Right renal pelvis (tissue), 4 donors: ENCODE measurements at regions not wholly inside any gene's neighbourhood (a gene's known extent, or its start where the extent isn't known, plus 50 kb on each side); places are given as distances from the start of the nearest gene placed in this dataset.

Experiments
- DNase-seq, 4 donors: peaks; one replicate each; pipeline ENCODE4 v3.0.0-alpha.2; 2013; ENCODE audit warnings: low read depth in 4 of 4, low spot score in 3 of 4, missing footprints in 1 of 4

- DNase-seq = no peak
Observed at GRCh38 chr1:222306011-222306410, 241.9 kb downstream of the HHIPL2 start.

GRCh38 chr1:222301652-222302051 lies 246.3 kb downstream of the HHIPL2 start:
- DNase-seq = no peak

DNA sequence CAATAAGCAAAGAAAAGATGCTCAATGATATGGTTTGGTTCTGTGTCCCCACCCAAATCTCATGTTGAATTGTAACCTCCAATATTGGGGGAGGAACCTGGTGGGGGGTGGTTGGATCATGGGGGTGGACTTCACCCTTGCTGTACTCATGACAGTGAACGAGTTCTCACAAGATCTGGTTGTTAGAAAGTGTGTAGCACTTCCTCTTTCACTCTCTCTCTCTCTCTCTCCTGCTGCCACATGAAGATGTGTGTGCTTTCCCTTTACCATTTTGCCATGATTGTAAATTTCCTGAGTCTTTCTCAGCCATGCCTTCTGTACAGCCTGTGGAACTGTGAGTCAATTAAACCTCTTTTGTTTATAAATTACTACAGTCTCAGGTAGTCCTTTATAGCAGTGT lies 248.4 kb downstream of the HHIPL2 start:
- no peak for DNase-seq

- DNase-seq = no peak
Observed at GRCh38 chr1:222290866-222291265, 257.0 kb downstream of the HHIPL2 start.

GRCh38 chr1:222288053-222288452 lies 259.9 kb downstream of the HHIPL2 start:
- no peak for DNase-seq

GRCh38 chr1:222286011-222286410 lies 261.9 kb downstream of the HHIPL2 start:
- DNase-seq = no peak

GRCh38 chr1:222285526-222285925 lies 262.4 kb downstream of the HHIPL2 start:
- DNase-seq = no peak

DNA sequence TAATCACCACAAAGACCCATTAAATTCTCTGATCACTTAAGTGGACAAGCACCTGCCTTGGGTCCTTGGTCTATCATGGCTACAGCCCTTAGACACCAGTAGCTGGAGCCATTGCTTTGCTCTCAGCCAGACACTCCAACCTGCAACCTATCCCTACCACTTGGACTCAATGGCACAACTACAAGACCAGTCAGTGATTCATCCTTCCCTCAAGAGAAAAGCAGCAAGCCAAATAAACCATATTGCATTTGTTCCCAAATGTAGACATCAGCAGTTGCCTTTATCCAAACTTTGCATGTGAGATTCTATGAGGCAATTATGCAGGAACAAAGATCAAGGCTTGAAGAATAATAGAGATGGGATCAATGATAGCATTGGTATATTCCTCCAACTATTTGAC lies 263.4 kb downstream of the HHIPL2 start:
- no peak for DNase-seq

GRCh38 chr1:222283147-222283768 lies 264.6 kb downstream of the HHIPL2 start:
- no peak for DNase-seq

GRCh38 chr1:222279591-222279990 lies 268.3 kb downstream of the HHIPL2 start:
- DNase-seq = no peak

- no peak for DNase-seq
Observed at GRCh38 chr1:222278501-222278900, 269.4 kb downstream of the HHIPL2 start.

- no peak for DNase-seq
Observed at GRCh38 chr1:222275729-222276465, 272.0 kb downstream of the HHIPL2 start.

DNA sequence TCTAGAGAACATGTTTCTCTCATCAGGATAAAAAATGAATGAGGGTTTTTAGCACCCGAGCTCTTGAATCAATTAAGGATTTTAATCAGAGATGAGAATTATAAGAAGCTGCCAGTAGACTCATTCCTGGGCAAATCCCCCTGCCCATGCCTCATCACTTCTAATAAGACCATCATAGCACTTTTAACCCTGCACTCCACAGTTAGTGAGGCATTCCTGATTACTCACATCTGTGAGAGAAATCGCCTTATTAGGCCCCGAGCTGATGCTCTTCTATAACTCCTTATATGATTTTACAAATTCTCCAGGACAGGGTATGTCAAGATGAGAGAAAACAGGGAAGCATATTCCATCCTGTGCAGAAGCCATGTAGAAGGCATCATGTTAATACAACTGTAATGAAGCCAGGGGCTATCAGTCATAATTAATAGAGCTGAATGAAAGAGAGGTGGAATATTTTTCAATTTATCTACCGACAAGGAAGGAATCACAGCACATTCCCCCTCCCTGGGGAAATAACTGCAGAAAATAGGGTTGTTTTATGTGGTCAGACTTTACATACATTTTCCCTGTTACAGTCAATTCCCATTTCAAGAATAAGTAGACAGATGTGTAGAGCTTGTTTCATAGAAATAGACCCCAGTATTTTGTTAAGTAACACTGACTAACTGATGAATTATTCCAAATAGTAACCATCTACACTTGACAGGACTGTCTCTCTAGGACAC lies 272.7 kb downstream of the HHIPL2 start:
- no peak for DNase-seq

DNA sequence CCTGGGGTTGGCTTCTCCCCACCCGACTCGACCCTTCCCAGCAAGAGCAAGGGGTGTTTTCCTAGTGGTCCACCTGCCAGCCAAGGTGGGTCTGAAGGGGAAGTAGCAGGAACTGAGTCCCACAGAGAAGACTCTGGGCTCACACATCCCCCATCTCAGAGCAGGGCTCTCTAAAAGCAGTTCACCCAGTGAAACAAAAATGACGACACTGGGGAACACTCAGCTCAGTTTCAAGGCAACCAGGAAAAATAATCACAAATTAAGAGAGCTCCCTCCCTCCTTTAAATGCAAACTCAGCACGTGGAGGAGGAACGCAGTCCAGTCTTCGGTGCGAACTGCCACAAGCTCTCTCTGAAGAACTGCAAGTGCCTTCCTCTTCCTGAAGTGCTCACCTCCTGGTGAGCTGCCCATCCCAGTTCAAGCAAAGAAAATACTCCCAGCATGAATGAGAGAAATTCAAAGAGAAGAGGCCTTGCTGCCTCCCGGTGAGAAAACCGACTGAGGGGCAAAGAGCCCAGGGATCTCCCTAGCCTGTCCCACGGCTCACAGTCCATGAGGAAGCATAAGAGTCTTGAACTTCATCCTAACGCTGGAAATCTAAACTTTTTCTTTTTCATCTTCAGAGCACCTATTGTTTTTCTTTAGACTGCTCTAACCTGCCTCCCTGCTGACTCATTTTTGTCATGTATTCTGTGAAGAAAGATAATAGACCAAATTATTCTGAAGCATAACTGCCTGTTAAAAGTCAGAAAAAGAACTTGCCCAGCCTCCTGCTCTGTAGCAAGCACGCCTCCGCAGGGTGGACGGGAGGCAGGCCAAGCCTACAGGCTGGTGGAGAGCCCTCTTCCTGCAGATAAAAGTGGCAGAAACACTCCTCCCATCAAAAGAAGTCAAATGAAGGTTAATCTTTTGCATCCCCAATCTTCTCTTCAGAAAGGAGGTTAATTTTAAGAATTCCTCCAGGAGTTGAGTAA lies 281.4 kb downstream of the HHIPL2 start:
- no peak for DNase-seq

DNA sequence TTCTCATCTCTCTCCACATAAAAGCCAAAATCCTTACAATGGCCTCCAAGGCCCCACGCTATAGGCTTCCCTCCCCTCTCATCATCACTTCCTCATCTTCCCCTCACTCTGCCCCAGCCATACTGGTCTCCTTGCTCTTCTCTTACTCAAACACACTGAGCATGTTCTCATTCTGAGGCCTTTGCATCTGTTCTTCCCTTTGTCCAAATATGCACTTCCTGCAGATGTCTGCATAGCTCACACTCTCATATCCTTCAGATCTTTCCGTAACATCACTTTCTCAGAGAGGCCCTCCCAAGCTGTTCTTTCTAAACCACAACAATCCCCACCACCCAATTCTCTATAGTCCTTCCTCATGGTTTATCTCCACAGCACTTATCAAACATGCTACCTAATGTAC lies 284.1 kb downstream of the HHIPL2 start:
- DNase-seq = no peak

DNA sequence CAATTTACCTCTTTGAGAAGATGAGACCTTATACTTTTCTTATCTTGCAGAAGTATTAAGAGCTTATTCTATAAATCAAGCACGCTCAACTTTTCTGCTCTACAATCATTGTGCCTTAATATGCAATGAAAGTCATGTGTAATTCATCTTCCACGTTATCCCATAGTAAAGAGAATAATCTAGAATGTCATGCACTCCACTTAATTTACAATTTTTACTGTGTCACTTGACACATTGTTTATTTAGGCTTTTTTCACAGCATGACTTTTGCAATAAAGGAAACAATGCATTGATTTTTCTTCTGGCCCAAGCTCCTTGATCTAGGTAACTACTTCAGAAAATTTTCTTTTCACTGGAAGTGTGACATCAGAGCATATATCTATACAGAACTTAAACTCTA lies 290.9 kb downstream of the HHIPL2 start:
- no peak for DNase-seq

DNA sequence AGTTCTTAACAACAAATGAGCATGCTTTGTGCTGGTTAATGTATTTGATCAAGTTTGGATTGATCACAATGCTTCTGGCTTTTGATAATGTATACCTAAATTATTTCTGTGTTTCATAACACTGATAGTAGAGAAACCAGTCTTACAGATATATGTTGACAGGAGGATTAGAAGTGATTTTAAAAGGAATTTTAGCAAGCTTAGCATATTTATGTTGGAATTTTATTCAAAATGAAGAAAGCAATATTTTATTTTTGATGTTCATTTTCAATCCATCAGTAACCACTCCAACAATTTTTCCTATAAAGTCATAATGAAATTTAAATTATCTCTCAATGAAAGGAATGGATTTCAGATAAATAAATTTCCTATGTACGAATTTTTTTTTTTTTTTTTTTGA lies 291.8 kb downstream of the HHIPL2 start:
- no peak for DNase-seq

GRCh38 chr1:222252788-222253187 lies 295.1 kb downstream of the HHIPL2 start:
- no peak for DNase-seq

DNA sequence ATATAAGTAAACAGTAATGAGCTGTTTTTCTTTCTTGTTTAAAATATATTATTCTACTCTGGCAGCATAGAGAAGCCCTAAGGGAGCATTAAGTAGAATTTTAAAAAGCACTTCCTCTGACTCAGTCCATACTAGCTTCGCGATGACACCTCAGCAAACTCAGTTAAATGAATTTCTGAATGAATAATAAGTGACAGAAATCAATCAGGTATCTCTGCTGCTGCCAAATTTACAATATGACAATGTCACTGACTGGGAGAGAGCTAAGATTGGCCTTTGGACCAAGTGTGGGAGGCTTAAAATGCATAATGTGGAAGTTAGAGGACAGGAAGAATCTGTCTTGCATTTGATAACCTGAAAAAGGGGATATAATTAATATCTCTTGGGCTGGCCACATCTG lies 296.1 kb downstream of the HHIPL2 start:
- no peak for DNase-seq

DNA sequence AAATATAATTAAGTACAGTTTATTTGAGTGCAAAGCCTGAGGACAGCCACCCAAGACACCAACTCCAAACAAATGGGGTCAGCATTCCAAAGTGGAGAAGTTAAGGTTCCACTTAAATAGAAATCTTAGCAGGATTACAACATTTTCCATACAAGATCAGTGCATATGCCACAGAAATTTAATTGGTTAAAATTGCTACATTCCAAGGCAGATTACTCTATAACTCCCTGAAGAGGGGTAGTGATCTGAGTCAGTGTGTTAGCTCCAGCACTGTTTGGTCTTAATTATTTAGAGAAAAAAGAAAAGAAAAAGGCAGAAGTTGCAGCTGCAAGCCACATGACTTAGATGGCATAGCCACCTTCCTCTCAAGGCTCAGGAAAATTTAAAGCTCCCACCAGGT lies 297.5 kb downstream of the HHIPL2 start:
- no peak for DNase-seq

- DNase-seq = no peak
Observed at GRCh38 chr1:222247811-222248310, 300.0 kb downstream of the HHIPL2 start.
